DOHH2 (cell line): ENCODE measurements at regions not wholly inside any gene's neighbourhood (a gene's known extent, or its start where the extent isn't known, plus 50 kb on each side); places are given as distances from the start of the nearest gene placed in this dataset.

ENCODE experiments used
- H3F3A ChIP-seq: fragments of 200-600 bp; sonication (generic), shearing (Covaris generic); 2 replicates; pipeline ENCODE4 v1.6.0; 2016; ENCODE audit warnings: antibody characterized with exemption, mild to moderate bottlenecking; ENCODE audit not compliant: control insufficient read depth, insufficient read depth
- H3K27ac ChIP-seq: fragments of 200-600 bp; sonication (generic); 2 replicates; pipeline ENCODE4 v1.5.1; 2014; ENCODE audit warnings: low read depth, mild to moderate bottlenecking, low read length, moderate library complexity
- H3K27me3 ChIP-seq: fragments of 200-600 bp; sonication (generic); 2 replicates; pipeline ENCODE4 v1.6.1; 2014; ENCODE audit warnings: mild to moderate bottlenecking, low read length, mixed read lengths; ENCODE audit not compliant: control insufficient read depth
- H3K36me3 ChIP-seq: fragments of 200-600 bp; sonication (generic); 2 replicates; pipeline ENCODE4 v1.6.1; 2014; ENCODE audit warnings: mild to moderate bottlenecking, low read length, moderate library complexity, mixed read lengths; ENCODE audit not compliant: control insufficient read depth
- H3K4me1 ChIP-seq: fragments of 200-600 bp; sonication (generic); 2 replicates; pipeline ENCODE4 v1.6.1; 2014; ENCODE audit warnings: mild to moderate bottlenecking, low read length, mixed read lengths; ENCODE audit not compliant: control insufficient read depth
- H3K4me2 ChIP-seq: fragments of 200-600 bp; sonication (generic); 2 replicates; pipeline ENCODE4 v1.6.0; 2014; ENCODE audit warnings: mild to moderate bottlenecking, low read length, moderate library complexity
- H3K4me3 ChIP-seq: fragments of 200-600 bp; sonication (generic); 2 replicates; pipeline ENCODE4 v1.5.1; 2014; ENCODE audit warnings: mild to moderate bottlenecking, low read length, mixed read lengths
- H3K79me2 ChIP-seq: fragments of 200-600 bp; sonication (generic); 2 replicates; pipeline ENCODE4 v1.6.1; 2014; ENCODE audit warnings: mild to moderate bottlenecking, low read length, mixed read lengths; ENCODE audit not compliant: control insufficient read depth
- H3K9me2 ChIP-seq: fragments of 200-600 bp; sonication (generic); replicated peaks from 2 replicates; pipeline ENCODE4 v1.6.1; 2014; ENCODE audit warnings: mild to moderate bottlenecking, low read length, mixed read lengths; ENCODE audit not compliant: control insufficient read depth
- H3K9me3 ChIP-seq: fragments of 200-600 bp; sonication (generic); 2 replicates; pipeline ENCODE4 v1.6.1; 2014; ENCODE audit warnings: antibody characterized with exemption, low read length, mixed read lengths; ENCODE audit not compliant: control insufficient read depth, insufficient read depth
- H4K20me1 ChIP-seq: fragments of 200-600 bp; sonication (generic); 2 replicates; pipeline ENCODE4 v1.6.0; 2014; ENCODE audit warnings: low read depth, mild to moderate bottlenecking, antibody characterized with exemption, low read length, moderate library complexity; ENCODE audit not compliant: control insufficient read depth, insufficient read depth
- EZH2phosphoT487 ChIP-seq: fragments of 200-600 bp; sonication (generic); IDR thresholded peaks from 2 replicates; pipeline ENCODE4 v1.6.1; 2017; ENCODE audit warnings: borderline replicate concordance, mild to moderate bottlenecking, antibody characterized with exemption, low read length, moderate library complexity, mixed read lengths
- TF ChIP-seq, protein P1 (sequence below): fragments of 200-600 bp; sonication (generic); IDR thresholded peaks from one replicate; pipeline ENCODE4 v1.5.1; 2014; ENCODE audit warnings: antibody characterized with exemption, mild to moderate bottlenecking, low read depth, low read length; ENCODE audit not compliant: poor library complexity, severe bottlenecking

DNA sequence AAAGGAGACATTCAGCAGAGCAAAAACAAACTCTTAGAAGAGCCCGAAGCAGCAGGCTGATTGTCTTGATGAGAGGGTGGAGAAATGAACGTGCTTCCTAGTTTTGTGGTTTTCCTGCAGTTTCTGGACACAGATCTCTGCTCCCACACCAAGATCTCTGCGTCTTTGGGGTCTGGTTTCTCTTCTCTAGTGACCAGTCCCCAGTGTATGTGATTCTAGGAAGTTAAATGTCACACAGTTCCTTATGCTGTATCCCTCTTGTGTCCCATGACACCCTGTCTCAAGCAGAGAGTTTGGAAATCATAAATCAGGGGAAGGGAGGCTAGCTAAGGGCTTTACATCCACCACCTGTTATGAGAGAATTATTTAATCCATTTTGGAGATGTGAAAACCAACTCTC lies 55.4 kb upstream of the KLF14 start:
- Histone ChIP-seq H3K9me3 (no peaks in the 10 kb centered on the region), H3K4me2 (no peak overlapping the region)
- TF ChIP-seq, protein P1, sequence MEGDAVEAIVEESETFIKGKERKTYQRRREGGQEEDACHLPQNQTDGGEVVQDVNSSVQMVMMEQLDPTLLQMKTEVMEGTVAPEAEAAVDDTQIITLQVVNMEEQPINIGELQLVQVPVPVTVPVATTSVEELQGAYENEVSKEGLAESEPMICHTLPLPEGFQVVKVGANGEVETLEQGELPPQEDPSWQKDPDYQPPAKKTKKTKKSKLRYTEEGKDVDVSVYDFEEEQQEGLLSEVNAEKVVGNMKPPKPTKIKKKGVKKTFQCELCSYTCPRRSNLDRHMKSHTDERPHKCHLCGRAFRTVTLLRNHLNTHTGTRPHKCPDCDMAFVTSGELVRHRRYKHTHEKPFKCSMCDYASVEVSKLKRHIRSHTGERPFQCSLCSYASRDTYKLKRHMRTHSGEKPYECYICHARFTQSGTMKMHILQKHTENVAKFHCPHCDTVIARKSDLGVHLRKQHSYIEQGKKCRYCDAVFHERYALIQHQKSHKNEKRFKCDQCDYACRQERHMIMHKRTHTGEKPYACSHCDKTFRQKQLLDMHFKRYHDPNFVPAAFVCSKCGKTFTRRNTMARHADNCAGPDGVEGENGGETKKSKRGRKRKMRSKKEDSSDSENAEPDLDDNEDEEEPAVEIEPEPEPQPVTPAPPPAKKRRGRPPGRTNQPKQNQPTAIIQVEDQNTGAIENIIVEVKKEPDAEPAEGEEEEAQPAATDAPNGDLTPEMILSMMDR: no peak
- no peak for TF ChIP-seq EZH2phosphoT487

DNA sequence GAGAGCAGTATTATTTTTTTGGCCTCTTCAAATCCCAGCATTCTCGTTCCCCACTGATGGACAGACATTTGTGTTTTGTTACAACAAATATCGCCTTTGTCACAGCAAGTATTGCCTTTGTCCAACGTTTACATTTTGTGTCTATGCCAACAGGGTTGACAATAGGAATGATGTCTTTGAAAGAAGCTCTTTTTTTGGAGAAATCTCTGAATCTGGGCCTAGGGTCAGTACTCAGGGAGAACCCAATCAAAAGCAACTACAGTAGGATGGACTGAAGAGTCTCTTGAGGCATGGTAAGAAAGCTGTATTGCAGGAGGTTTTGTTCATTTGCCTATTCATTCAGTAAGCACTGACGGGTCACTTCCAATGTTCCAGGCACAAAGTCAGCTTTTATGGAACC lies 57.7 kb upstream of the KLF14 start:
- Histone ChIP-seq H3K27ac (no peak overlapping the region), H4K20me1 (no peaks in the 10 kb centered on the region)
- TF ChIP-seq, protein P1: no peak
- no peak for TF ChIP-seq EZH2phosphoT487

More for the DNA sequence above, 55.4 kb upstream of the KLF14 start:
- H3K9me2 ChIP-seq: no peaks in the 10 kb centered on the region
- no peaks in the 10 kb centered on the region for H3K79me2 ChIP-seq
- H3K4me3 ChIP-seq: no peak overlapping the region
- no peaks in the 10 kb centered on the region for H3K4me1 ChIP-seq
- H3K36me3 ChIP-seq: no peaks in the 10 kb centered on the region
- H3F3A ChIP-seq: no peaks in the 10 kb centered on the region
- no peak overlapping the region for H3K27ac ChIP-seq
- peaks cover 5% of the 10 kb centered on the region; the same call in 1 of the 2 replicates for H3K27me3 ChIP-seq
- H4K20me1 ChIP-seq: no peaks in the 10 kb centered on the region

DNA sequence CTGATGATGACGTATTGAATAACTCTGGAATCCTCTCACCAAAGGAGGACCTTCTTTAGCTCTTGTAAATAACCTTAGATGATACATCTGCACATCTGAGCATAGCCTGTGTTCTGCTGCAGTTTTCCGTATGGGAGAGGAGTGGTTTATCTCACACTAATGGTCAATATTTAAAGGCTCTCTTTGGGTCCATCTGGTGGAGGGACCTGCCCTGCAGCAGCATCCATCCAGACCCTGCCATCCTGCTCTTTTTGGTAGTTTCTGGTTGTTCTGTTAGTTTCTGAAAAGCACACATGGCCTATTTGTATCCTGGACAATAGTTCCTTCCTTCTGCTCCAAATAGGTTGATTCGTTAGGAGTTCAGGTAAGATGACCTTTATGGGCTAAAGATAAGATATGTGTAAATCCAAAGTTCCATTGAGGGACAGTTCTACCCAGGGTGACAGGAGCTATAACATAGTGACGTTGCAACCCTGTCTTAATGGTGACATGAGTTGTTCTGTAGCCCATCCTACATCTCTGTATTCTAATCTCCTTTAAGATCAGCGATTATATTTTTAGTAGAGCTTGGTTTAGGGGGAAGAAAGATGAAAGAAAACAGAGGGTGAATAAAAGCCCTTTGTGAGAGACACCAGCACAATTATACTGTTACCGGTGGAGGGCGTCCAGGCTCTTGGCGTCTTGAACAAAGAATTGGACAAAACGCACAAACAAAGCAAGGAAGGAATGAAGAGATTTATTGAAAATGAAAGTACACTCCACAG lies 60.0 kb upstream of the KLF14 start:
- no peaks in the 10 kb centered on the region for H3K79me2 ChIP-seq
- no peak overlapping the region for H3K4me2 ChIP-seq
- TF ChIP-seq, protein P1: no peak
- no peaks in the 10 kb centered on the region for H4K20me1 ChIP-seq
- H3K4me1 ChIP-seq: no peaks in the 10 kb centered on the region
- no peaks in the 10 kb centered on the region for H3F3A ChIP-seq
- H3K9me3 ChIP-seq: no peaks in the 10 kb centered on the region
- H3K9me2 ChIP-seq: no peaks in the 10 kb centered on the region
- no peak overlapping the region for H3K27ac ChIP-seq
- H3K27me3 ChIP-seq: no peaks in the 10 kb centered on the region; the same call in 1 of the 2 replicates
- no peak overlapping the region for H3K4me3 ChIP-seq
- no peaks in the 10 kb centered on the region for H3K36me3 ChIP-seq

More for the DNA sequence above, 57.7 kb upstream of the KLF14 start:
- Histone ChIP-seq H3K4me3 (no peak overlapping the region), H3K4me2 (no peak overlapping the region), H3F3A (no peaks in the 10 kb centered on the region), H3K27me3 (no peaks in the 10 kb centered on the region; the same call in 1 of the 2 replicates), H3K9me3 (no peaks in the 10 kb centered on the region), H3K9me2 (no peaks in the 10 kb centered on the region), H3K4me1 (no peaks in the 10 kb centered on the region), H3K36me3 (no peaks in the 10 kb centered on the region), H3K79me2 (no peaks in the 10 kb centered on the region)
